Natural killer cell (primary cell): ENCODE measurements at regions not wholly inside any gene's neighbourhood (a gene's known extent, or its start where the extent isn't known, plus 50 kb on each side); places are given as distances from the start of the nearest gene placed in this dataset.

Experiments used
- ATAC-seq, 3 donors: fragments of 150-1000 bp in 2 of 3; fragments of 200-7000 bp in 1 of 3; cut with Tn5 transposase; 1 replicate in 1 of 3; 2 replicates in 2 of 3; pipeline ENCODE4 v1.10.0; 2021; ENCODE audit warnings: mild to moderate bottlenecking in 2 of 3, moderate library complexity in 2 of 3
- DNase-seq, 2 donors: peaks; one replicate each; pipeline versions ENCODE4 v3.0.0 to v3.0.0-alpha.2; 2013 to 2021; ENCODE audit warnings: mixed read lengths in 1 of 2
- H3K27ac ChIP-seq: one replicate; pipeline ENCODE4 v1.5.1; 2013; ENCODE audit warnings: mild to moderate bottlenecking, low read length
- H3K27me3 ChIP-seq: one replicate; pipeline ENCODE4 v1.6.1; 2013; ENCODE audit warnings: low read length; ENCODE audit not compliant: control insufficient read depth, insufficient read depth
- H3K36me3 ChIP-seq: one replicate; pipeline ENCODE4 v1.6.1; 2013; ENCODE audit warnings: low read length; ENCODE audit not compliant: control insufficient read depth, insufficient read depth
- H3K4me1 ChIP-seq: one replicate; pipeline ENCODE4 v1.6.1; 2013; ENCODE audit warnings: low read length; ENCODE audit not compliant: control insufficient read depth, insufficient read depth
- H3K4me3 ChIP-seq: one replicate; pipeline ENCODE4 v1.5.1; 2013; ENCODE audit warnings: low read length
- H3K9me3 ChIP-seq: one replicate; pipeline ENCODE4 v1.6.1; 2013; ENCODE audit warnings: low read length; ENCODE audit not compliant: control insufficient read depth, insufficient read depth
- H3K27ac Mint-ChIP-seq, 2 donors: one replicate each; pipeline ENCODE4 v1.8.0; 2022; ENCODE audit warnings: mild to moderate bottlenecking in 2 of 2, mixed read lengths in 2 of 2, moderate library complexity in 1 of 2
- H3K27me3 Mint-ChIP-seq, 2 donors: one replicate each; pipeline ENCODE4 v1.8.0; 2022; ENCODE audit warnings: low read depth in 2 of 2, mixed read lengths in 2 of 2
- H3K36me3 Mint-ChIP-seq: one replicate; pipeline ENCODE4 v1.8.0; 2022; ENCODE audit warnings: mixed read lengths
- H3K4me1 Mint-ChIP-seq, 2 donors: one replicate each; pipeline ENCODE4 v1.8.0; 2022; ENCODE audit warnings: mixed read lengths in 2 of 2
- H3K4me3 Mint-ChIP-seq: one replicate; pipeline ENCODE4 v1.8.0; 2022; ENCODE audit warnings: mild to moderate bottlenecking, moderate library complexity, mixed read lengths
- H3K9me3 Mint-ChIP-seq, 2 donors: one replicate each; pipeline ENCODE4 v1.8.0; 2022; ENCODE audit warnings: mixed read lengths in 2 of 2
- WGBS: methylation state at CpG from one replicate; pipeline ENCODE4 v1.1.7; 2013; ENCODE audit warnings: missing lambda C conversion rate; ENCODE audit not compliant: insufficient coverage; 5-methylcytosine and 5-hydroxymethylcytosine counted together
- intact Hi-C: fragments of 100-400 bp; cut with micrococcal nuclease; formaldehyde crosslinking; loops from one replicate; pipeline ENCODE4 v1.14.2; 2022
- TF ChIP-seq, protein P1 (sequence below): fragments of 200-600 bp; IDR thresholded peaks from one replicate; pipeline ENCODE4 v1.8.0; 2022; ENCODE audit warnings: antibody characterized with exemption

DNA sequence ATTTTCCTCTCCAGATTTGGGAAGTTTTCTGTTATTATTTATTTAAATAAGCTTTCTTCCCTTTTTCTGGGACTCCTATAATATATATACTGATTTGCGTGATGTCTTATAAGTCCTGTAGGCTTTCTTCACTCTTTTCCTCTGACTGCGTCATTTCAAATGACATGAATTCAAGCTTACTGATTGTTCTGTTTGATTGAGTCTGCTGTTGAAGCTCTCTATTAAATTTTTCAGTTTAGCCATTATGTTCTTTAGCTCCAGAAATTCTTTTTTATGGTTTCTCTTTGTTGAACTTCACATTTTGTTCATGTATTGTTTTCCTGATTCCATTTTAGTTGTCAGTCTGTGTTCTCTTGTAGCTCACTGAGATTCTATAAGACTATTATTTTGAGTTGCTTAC is 135.8 kb upstream of the PRR23C start:
- TF ChIP-seq, protein P1, sequence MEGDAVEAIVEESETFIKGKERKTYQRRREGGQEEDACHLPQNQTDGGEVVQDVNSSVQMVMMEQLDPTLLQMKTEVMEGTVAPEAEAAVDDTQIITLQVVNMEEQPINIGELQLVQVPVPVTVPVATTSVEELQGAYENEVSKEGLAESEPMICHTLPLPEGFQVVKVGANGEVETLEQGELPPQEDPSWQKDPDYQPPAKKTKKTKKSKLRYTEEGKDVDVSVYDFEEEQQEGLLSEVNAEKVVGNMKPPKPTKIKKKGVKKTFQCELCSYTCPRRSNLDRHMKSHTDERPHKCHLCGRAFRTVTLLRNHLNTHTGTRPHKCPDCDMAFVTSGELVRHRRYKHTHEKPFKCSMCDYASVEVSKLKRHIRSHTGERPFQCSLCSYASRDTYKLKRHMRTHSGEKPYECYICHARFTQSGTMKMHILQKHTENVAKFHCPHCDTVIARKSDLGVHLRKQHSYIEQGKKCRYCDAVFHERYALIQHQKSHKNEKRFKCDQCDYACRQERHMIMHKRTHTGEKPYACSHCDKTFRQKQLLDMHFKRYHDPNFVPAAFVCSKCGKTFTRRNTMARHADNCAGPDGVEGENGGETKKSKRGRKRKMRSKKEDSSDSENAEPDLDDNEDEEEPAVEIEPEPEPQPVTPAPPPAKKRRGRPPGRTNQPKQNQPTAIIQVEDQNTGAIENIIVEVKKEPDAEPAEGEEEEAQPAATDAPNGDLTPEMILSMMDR, result no peak
- no peaks in the 10 kb centered on the region for H3K4me1 Mint-ChIP-seq

DNA sequence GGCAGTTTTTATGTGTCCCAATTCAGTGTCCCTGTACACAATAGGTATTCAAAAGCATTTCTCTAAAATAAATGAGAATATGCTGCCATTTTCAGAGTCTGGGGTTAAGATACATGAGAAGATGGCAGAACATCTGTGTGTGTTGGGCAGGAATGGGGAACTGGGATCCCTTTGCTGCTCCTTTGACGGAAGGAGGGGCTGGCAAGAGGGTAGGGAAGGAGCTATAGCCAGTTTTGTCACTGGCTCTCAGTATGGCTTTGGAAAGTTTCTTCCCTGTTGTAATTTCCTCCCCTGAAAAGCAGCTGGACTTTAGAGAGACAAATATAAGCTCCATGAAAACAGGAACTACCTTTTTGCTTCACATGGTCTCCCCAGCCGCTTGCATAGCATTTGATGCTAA is 137.5 kb upstream of the PRR23C start:
- DNase-seq, result no peak

More for the DNA sequence above, 135.8 kb upstream of the PRR23C start:
- Histone ChIP-seq H3K9me3 (peaks cover 6% of the 10 kb centered on the region), H3K27ac (no peak overlapping the region), H3K4me3 (no peak overlapping the region), H3K4me1 (no peaks in the 10 kb centered on the region), H3K27me3 (no peaks in the 10 kb centered on the region), H3K36me3 (no peaks in the 10 kb centered on the region)
- ATAC-seq (no peak), DNase-seq (no peak)
- intact Hi-C loops, result no loop called here
- peaks cover 7% of the 10 kb centered on the region for H3K36me3 Mint-ChIP-seq
- peaks cover 0 to 2% of the 10 kb centered on the region in 2 donors for H3K27me3 Mint-ChIP-seq
- WGBS, result no CpG with 5 or more reads among the region's 2 CpGs
- no peak overlapping the region for H3K27ac Mint-ChIP-seq
- peaks cover 7 to 14% of the 10 kb centered on the region in 2 donors for H3K9me3 Mint-ChIP-seq
- H3K4me3 Mint-ChIP-seq, result no peak overlapping the region

DNA sequence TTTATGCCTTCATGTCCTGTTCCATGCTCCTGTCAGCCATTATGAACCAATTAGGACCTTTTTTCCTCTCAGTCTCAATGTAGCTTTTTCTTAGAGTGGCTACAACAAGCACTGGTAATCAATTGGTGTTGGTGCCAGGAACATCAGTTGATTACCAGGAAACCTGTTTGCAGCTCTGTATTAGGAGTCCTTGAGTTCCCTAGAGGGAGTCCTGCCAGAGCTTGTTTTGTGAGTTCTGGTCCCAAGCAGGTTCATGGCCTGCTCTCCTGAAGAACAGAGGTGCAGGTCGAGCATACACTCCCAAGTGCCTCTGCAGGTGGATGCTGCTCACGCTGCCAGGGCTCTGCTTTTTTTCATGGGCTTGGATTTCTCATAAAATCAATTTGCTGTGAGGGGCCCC is 137.9 kb upstream of the PRR23C start:
- TF ChIP-seq, protein P1, result no peak
- Histone ChIP-seq H3K36me3 (no peaks in the 10 kb centered on the region), H3K9me3 (peaks cover 6% of the 10 kb centered on the region), H3K4me3 (no peak overlapping the region), H3K4me1 (no peaks in the 10 kb centered on the region), H3K27me3 (no peaks in the 10 kb centered on the region), H3K27ac (no peak overlapping the region)
- intact Hi-C loops, result no loop called here
- peaks cover 7% of the 10 kb centered on the region for H3K36me3 Mint-ChIP-seq
- H3K27ac Mint-ChIP-seq, result no peak overlapping the region
- H3K4me1 Mint-ChIP-seq, result no peaks in the 10 kb centered on the region
- no peak overlapping the region for H3K4me3 Mint-ChIP-seq
- DNase-seq, result no peak
- WGBS, result 70% methylated on average over 2 of the region's 2 CpGs
- peaks cover 0 to 2% of the 10 kb centered on the region in 2 donors for H3K27me3 Mint-ChIP-seq
- H3K9me3 Mint-ChIP-seq, result peaks cover 7 to 14% of the 10 kb centered on the region in 2 donors
- no peak for ATAC-seq

More for the DNA sequence above, 137.5 kb upstream of the PRR23C start:
- no peak overlapping the region for H3K4me3 Mint-ChIP-seq
- peaks cover 7 to 14% of the 10 kb centered on the region in 2 donors for H3K9me3 Mint-ChIP-seq
- no peak for ATAC-seq
- peaks cover 0 to 2% of the 10 kb centered on the region in 2 donors for H3K27me3 Mint-ChIP-seq
- Histone ChIP-seq H3K4me1 (no peaks in the 10 kb centered on the region), H3K36me3 (no peaks in the 10 kb centered on the region), H3K27me3 (no peaks in the 10 kb centered on the region), H3K9me3 (peaks cover 6% of the 10 kb centered on the region), H3K27ac (no peak overlapping the region), H3K4me3 (no peak overlapping the region)
- no peaks in the 10 kb centered on the region for H3K4me1 Mint-ChIP-seq
- H3K36me3 Mint-ChIP-seq, result peaks cover 7% of the 10 kb centered on the region
- TF ChIP-seq, protein P1, result no peak
- WGBS, result 45% methylated on average over 2 of the region's 2 CpGs
- intact Hi-C loops, result no loop called here
- no peak overlapping the region for H3K27ac Mint-ChIP-seq

DNA sequence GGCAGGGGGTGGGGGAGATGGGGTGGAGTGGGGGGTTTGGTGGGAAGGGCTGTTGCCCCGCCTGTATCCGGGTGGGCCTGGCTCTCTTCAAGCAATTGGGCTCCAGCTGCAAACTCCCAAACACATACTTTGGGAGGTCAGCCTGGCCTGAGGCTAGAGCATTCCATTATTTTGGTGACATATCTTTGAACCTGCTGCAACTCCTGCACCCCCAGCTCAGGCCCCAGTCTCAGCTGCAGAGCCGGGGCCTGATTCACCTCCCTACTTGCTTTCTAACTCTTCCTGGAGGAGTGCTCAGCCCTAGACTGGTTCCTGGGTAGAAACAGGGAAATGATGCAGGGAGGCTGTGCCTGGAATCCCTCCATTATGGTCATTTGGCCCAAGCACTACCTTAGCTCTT is 140.8 kb upstream of the PRR23C start:
- 96% methylated on average over 3 of the region's 3 CpGs for WGBS
- DNase-seq, result no peak
- no peaks in the 10 kb centered on the region for H3K27me3 ChIP-seq
- H3K4me3 ChIP-seq, result no peak overlapping the region
- intact Hi-C loops, result no loop called here
- no peak overlapping the region for H3K27ac Mint-ChIP-seq
- TF ChIP-seq, protein P1, result no peak
- peaks cover 3 to 6% of the 10 kb centered on the region in 2 donors for H3K9me3 Mint-ChIP-seq
- no peaks in the 10 kb centered on the region for H3K36me3 ChIP-seq
- no peaks in the 10 kb centered on the region for H3K4me1 ChIP-seq
- H3K27me3 Mint-ChIP-seq, result no peaks in the 10 kb centered on the region
- no peak for ATAC-seq
- H3K9me3 ChIP-seq, result peaks cover 6% of the 10 kb centered on the region
- H3K4me1 Mint-ChIP-seq, result no peaks in the 10 kb centered on the region
- H3K36me3 Mint-ChIP-seq, result peaks cover 3% of the 10 kb centered on the region
- no peak overlapping the region for H3K4me3 Mint-ChIP-seq
- H3K27ac ChIP-seq, result no peak overlapping the region
